ENCODE measurements at regions not wholly inside any gene's neighbourhood (a gene's known extent, or its start where the extent isn't known, plus 50 kb on each side); places are given as distances from the start of the nearest gene placed in this dataset.

GRCh38 chr14:22474730-22475351 lies 114.2 kb downstream of the DAD1 start:
- Histone ChIP-seq H3K9me3 (ENCODE audit: control insufficient read depth in 4 of 4, low read length in 3 of 4) (no peaks in the 10 kb centered on the region), H3K4me1 (ENCODE audit: control insufficient read depth in 4 of 4, insufficient read depth in 4 of 4, low read length in 3 of 4) (no peaks in the 10 kb centered on the region), H3K27me3 (ENCODE audit: control insufficient read depth in 4 of 4, insufficient read depth in 4 of 4, low read length in 3 of 4) (peaks cover 0 to 8% (median 2%) of the 10 kb centered on the region in 4 donors), H3K36me3 (ENCODE audit: control insufficient read depth in 4 of 4, insufficient read depth in 3 of 4, low read depth in 1 of 4, low read length in 3 of 4) (no peaks in the 10 kb centered on the region), H3K9ac (ENCODE audit: low read depth in 1 of 2, low read length in 2 of 2) (no peak overlapping the region), H3K4me3 (ENCODE audit: low read depth in 1 of 3, low read length in 3 of 3) (no peak overlapping the region), H3K27ac (ENCODE audit: low read depth in 1 of 2, low read length in 2 of 2) (no peak overlapping the region)
- no peak for DNase-seq (ENCODE audit: low spot score)
- 66% methylated on average over 4 of the region's 4 CpGs for WGBS
- TF ChIP-seq TAF1 (conservative IDR thresholded peaks at IDR 0.05) (no peak), MAX (IDR thresholded peaks at IDR 0.05) (no peak), SP1 (IDR thresholded peaks at IDR 0.05) (no peak), YY1 (IDR thresholded peaks at IDR 0.05) (no peak), EGR1 (IDR thresholded peaks at IDR 0.05; ENCODE audit: low read depth in 2 of 2) (no peak), JUND (IDR thresholded peaks at IDR 0.05) (no peak), RAD21 (IDR thresholded peaks at IDR 0.05) (no peak), RXRA (IDR thresholded peaks at IDR 0.05) (no peak), ZBTB33 (IDR thresholded peaks at IDR 0.05) (no peak), FOXA1 (IDR thresholded peaks at IDR 0.05) (no peak), GABPA (IDR thresholded peaks at IDR 0.05 in 1 of 2, conservative IDR thresholded peaks at IDR 0.05 in 1 of 2) (no peak), FOXA2 (IDR thresholded peaks at IDR 0.05) (no peak), ATF3 (IDR thresholded peaks at IDR 0.05) (no peak), NR2F2 (IDR thresholded peaks at IDR 0.05) (no peak), HNF4A (conservative IDR thresholded peaks at IDR 0.05) (no peak)
- TF ChIP-seq, protein P1, sequence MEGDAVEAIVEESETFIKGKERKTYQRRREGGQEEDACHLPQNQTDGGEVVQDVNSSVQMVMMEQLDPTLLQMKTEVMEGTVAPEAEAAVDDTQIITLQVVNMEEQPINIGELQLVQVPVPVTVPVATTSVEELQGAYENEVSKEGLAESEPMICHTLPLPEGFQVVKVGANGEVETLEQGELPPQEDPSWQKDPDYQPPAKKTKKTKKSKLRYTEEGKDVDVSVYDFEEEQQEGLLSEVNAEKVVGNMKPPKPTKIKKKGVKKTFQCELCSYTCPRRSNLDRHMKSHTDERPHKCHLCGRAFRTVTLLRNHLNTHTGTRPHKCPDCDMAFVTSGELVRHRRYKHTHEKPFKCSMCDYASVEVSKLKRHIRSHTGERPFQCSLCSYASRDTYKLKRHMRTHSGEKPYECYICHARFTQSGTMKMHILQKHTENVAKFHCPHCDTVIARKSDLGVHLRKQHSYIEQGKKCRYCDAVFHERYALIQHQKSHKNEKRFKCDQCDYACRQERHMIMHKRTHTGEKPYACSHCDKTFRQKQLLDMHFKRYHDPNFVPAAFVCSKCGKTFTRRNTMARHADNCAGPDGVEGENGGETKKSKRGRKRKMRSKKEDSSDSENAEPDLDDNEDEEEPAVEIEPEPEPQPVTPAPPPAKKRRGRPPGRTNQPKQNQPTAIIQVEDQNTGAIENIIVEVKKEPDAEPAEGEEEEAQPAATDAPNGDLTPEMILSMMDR (IDR thresholded peaks at IDR 0.05; ENCODE audit: low read depth, low read length, missing input control), result no peak

GRCh38 chr14:22472935-22473854 lies 115.8 kb downstream of the DAD1 start:
- H3K27me3 ChIP-seq (ENCODE audit: control insufficient read depth in 4 of 4, insufficient read depth in 4 of 4, low read length in 3 of 4), result peaks cover 0 to 8% (median 2%) of the 10 kb centered on the region in 4 donors
- DNase-seq (ENCODE audit: low spot score), result no peak
- 44% methylated on average over 12 of the region's 12 CpGs for WGBS
- no peaks in the 10 kb centered on the region for H3K4me1 ChIP-seq (ENCODE audit: control insufficient read depth in 4 of 4, insufficient read depth in 4 of 4, low read length in 3 of 4)
- H3K9ac ChIP-seq (ENCODE audit: low read depth in 1 of 2, low read length in 2 of 2), result no peak overlapping the region
- H3K36me3 ChIP-seq (ENCODE audit: control insufficient read depth in 4 of 4, insufficient read depth in 3 of 4, low read depth in 1 of 4, low read length in 3 of 4), result no peaks in the 10 kb centered on the region
- H3K27ac ChIP-seq (ENCODE audit: low read depth in 1 of 2, low read length in 2 of 2), result no peak overlapping the region
- TF ChIP-seq GABPA (IDR thresholded peaks at IDR 0.05 in 1 of 2, conservative IDR thresholded peaks at IDR 0.05 in 1 of 2), result no peak
- TF ChIP-seq, protein P1 (IDR thresholded peaks at IDR 0.05; ENCODE audit: low read depth, low read length, missing input control), result peak; percentile 41
- TF ChIP-seq REST (IDR thresholded peaks at IDR 0.05), result no peak
- TF ChIP-seq TAF1 (conservative IDR thresholded peaks at IDR 0.05), result no peak
- no peak for TF ChIP-seq ATF3 (IDR thresholded peaks at IDR 0.05)
- TF ChIP-seq RXRA (IDR thresholded peaks at IDR 0.05), result no peak
- no peak for TF ChIP-seq YY1 (IDR thresholded peaks at IDR 0.05)
- TF ChIP-seq JUND (IDR thresholded peaks at IDR 0.05), result no peak
- peak; percentile 79 to 81 for TF ChIP-seq RAD21 (IDR thresholded peaks at IDR 0.05)
- no peak for TF ChIP-seq NR2F2 (IDR thresholded peaks at IDR 0.05)
- TF ChIP-seq SP1 (IDR thresholded peaks at IDR 0.05), result no peak
- TF ChIP-seq FOXA1 (IDR thresholded peaks at IDR 0.05), result no peak
- no peaks in the 10 kb centered on the region for H3K9me3 ChIP-seq (ENCODE audit: control insufficient read depth in 4 of 4, low read length in 3 of 4)
- no peak overlapping the region for H3K4me3 ChIP-seq (ENCODE audit: low read depth in 1 of 3, low read length in 3 of 3)

Measured in liver (tissue), 8 donors.